ENCODE measurements at regions not wholly inside any gene's neighbourhood (a gene's known extent, or its start where the extent isn't known, plus 50 kb on each side); places are given as distances from the start of the nearest gene placed in this dataset.

DNA sequence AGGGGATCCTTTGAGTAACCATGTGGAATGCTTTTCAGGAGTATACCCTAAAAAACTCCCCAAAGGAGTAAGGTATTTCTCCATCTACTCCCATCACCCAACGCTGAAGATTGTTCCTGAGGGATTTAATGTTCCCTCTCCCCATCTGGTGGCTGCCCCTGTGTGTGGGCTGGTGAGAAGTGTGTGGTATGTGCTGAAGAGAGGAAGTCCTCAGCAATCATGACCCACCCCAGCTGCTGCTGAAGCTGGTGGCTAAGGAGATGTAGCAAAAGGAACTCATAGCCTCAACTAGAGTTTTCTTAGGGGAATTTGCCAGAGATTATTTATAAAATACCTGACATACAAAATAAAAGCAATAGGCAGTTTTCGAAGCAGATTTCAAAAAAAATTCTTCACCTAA, 114.3 kb upstream of the JAG1 start:
- H3K27me3 ChIP-seq (ENCODE audit: insufficient read depth, low read length, poor library complexity, severe bottlenecking): no peaks in the 10 kb centered on the region
- no peak overlapping the region for H3K9ac ChIP-seq (ENCODE audit: low read depth, low read length, poor library complexity, severe bottlenecking)
- H2AFZ ChIP-seq (ENCODE audit: low read length): no peak overlapping the region
- no peak overlapping the region for H3K4me2 ChIP-seq (ENCODE audit: low read depth, low read length, poor library complexity, severe bottlenecking)
- H4K20me1 ChIP-seq (ENCODE audit: insufficient read depth, low read length, poor library complexity, severe bottlenecking): no peaks in the 10 kb centered on the region
- H3K4me1 ChIP-seq (ENCODE audit: insufficient read depth, low read length, poor library complexity, severe bottlenecking): no peaks in the 10 kb centered on the region
- no peak overlapping the region for H3K4me3 ChIP-seq (ENCODE audit: low read length, poor library complexity, severe bottlenecking)
- no peaks in the 10 kb centered on the region for H3K9me3 ChIP-seq (ENCODE audit: insufficient read depth, low read depth, low read length)
- H3K79me2 ChIP-seq (ENCODE audit: insufficient read depth, low read length): no peaks in the 10 kb centered on the region
- H3K9me2 ChIP-seq (replicated peaks; ENCODE audit: low read depth, low read length): no peaks in the 10 kb centered on the region
- TF ChIP-seq, protein P1, sequence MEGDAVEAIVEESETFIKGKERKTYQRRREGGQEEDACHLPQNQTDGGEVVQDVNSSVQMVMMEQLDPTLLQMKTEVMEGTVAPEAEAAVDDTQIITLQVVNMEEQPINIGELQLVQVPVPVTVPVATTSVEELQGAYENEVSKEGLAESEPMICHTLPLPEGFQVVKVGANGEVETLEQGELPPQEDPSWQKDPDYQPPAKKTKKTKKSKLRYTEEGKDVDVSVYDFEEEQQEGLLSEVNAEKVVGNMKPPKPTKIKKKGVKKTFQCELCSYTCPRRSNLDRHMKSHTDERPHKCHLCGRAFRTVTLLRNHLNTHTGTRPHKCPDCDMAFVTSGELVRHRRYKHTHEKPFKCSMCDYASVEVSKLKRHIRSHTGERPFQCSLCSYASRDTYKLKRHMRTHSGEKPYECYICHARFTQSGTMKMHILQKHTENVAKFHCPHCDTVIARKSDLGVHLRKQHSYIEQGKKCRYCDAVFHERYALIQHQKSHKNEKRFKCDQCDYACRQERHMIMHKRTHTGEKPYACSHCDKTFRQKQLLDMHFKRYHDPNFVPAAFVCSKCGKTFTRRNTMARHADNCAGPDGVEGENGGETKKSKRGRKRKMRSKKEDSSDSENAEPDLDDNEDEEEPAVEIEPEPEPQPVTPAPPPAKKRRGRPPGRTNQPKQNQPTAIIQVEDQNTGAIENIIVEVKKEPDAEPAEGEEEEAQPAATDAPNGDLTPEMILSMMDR (conservative IDR thresholded peaks at IDR 0.05; ENCODE audit: low read length): no peak
- TF ChIP-seq EZH2phosphoT487 (IDR thresholded peaks at IDR 0.05; ENCODE audit: borderline replicate concordance): no peak
- H3K36me3 ChIP-seq (ENCODE audit: insufficient read depth, low read length): no peaks in the 10 kb centered on the region
- H3F3A ChIP-seq (ENCODE audit: low read depth): no peaks in the 10 kb centered on the region

DNA sequence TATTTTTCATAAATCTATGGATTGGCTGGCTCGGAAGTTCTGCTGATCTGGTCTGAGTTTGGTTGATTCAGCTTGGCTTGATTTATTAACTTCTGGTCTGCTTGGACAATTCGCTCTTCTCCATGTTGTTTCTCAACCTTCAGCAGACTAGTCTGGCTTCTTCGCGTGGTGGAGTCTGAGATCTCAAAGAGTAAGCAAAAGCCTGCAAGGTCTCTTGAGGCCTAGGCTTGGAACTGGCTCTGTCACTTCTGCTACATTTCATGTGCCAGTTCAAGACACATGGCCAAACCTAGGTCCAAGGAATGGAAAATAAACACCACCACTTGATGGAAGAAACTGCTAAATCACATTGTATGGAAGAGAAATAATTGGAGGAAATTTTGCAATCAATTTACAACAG, 115.1 kb upstream of the JAG1 start:
- H3K9me3 ChIP-seq (ENCODE audit: insufficient read depth, low read depth, low read length): no peaks in the 10 kb centered on the region
- H3K79me2 ChIP-seq (ENCODE audit: insufficient read depth, low read length): no peaks in the 10 kb centered on the region
- H3K9ac ChIP-seq (ENCODE audit: low read depth, low read length, poor library complexity, severe bottlenecking): no peak overlapping the region
- no peaks in the 10 kb centered on the region for H3F3A ChIP-seq (ENCODE audit: low read depth)
- H3K4me2 ChIP-seq (ENCODE audit: low read depth, low read length, poor library complexity, severe bottlenecking): no peak overlapping the region
- H4K20me1 ChIP-seq (ENCODE audit: insufficient read depth, low read length, poor library complexity, severe bottlenecking): no peaks in the 10 kb centered on the region
- H3K27me3 ChIP-seq (ENCODE audit: insufficient read depth, low read length, poor library complexity, severe bottlenecking): no peaks in the 10 kb centered on the region
- TF ChIP-seq, protein P1 (conservative IDR thresholded peaks at IDR 0.05; ENCODE audit: low read length): no peak
- no peak for TF ChIP-seq EZH2phosphoT487 (IDR thresholded peaks at IDR 0.05; ENCODE audit: borderline replicate concordance)
- H3K9me2 ChIP-seq (replicated peaks; ENCODE audit: low read depth, low read length): no peaks in the 10 kb centered on the region
- H3K4me1 ChIP-seq (ENCODE audit: insufficient read depth, low read length, poor library complexity, severe bottlenecking): no peaks in the 10 kb centered on the region
- no peak overlapping the region for H3K4me3 ChIP-seq (ENCODE audit: low read length, poor library complexity, severe bottlenecking)
- no peaks in the 10 kb centered on the region for H3K36me3 ChIP-seq (ENCODE audit: insufficient read depth, low read length)
- H2AFZ ChIP-seq (ENCODE audit: low read length): no peak overlapping the region

DNA sequence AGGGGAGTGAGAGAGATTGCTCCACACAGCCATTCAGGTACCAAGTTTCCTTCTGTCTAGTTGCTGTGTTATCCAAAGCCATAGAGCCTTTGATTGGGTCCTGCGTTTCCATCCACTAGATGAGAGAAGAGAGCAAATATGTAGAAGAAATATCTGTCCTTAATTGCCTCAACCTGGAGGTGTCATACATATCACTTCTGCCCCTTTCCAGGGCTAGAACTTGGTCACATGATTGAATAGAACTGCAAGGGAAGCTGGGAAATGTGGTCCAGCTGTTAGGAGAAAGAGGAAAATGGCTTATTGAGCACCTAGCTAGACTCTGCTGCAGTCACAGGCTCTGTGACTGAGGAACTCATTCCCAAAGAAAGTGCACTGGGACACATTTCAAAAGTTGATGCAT, 115.6 kb upstream of the JAG1 start:
- H3K4me2 ChIP-seq (ENCODE audit: low read depth, low read length, poor library complexity, severe bottlenecking): no peak overlapping the region
- no peaks in the 10 kb centered on the region for H4K20me1 ChIP-seq (ENCODE audit: insufficient read depth, low read length, poor library complexity, severe bottlenecking)
- H3K9me3 ChIP-seq (ENCODE audit: insufficient read depth, low read depth, low read length): no peaks in the 10 kb centered on the region
- H3K27me3 ChIP-seq (ENCODE audit: insufficient read depth, low read length, poor library complexity, severe bottlenecking): no peaks in the 10 kb centered on the region
- H3K9me2 ChIP-seq (replicated peaks; ENCODE audit: low read depth, low read length): no peaks in the 10 kb centered on the region
- H3K4me1 ChIP-seq (ENCODE audit: insufficient read depth, low read length, poor library complexity, severe bottlenecking): no peaks in the 10 kb centered on the region
- no peaks in the 10 kb centered on the region for H3K79me2 ChIP-seq (ENCODE audit: insufficient read depth, low read length)
- TF ChIP-seq EZH2phosphoT487 (IDR thresholded peaks at IDR 0.05; ENCODE audit: borderline replicate concordance): no peak
- TF ChIP-seq, protein P1 (conservative IDR thresholded peaks at IDR 0.05; ENCODE audit: low read length): no peak
- H3K36me3 ChIP-seq (ENCODE audit: insufficient read depth, low read length): no peaks in the 10 kb centered on the region
- no peak overlapping the region for H3K4me3 ChIP-seq (ENCODE audit: low read length, poor library complexity, severe bottlenecking)
- H3F3A ChIP-seq (ENCODE audit: low read depth): no peaks in the 10 kb centered on the region
- no peak overlapping the region for H3K9ac ChIP-seq (ENCODE audit: low read depth, low read length, poor library complexity, severe bottlenecking)
- H2AFZ ChIP-seq (ENCODE audit: low read length): no peak overlapping the region
